ENCODE measurements at regions not wholly inside any gene's neighbourhood (a gene's known extent, or its start where the extent isn't known, plus 50 kb on each side); places are given as distances from the start of the nearest gene placed in this dataset.

DNA sequence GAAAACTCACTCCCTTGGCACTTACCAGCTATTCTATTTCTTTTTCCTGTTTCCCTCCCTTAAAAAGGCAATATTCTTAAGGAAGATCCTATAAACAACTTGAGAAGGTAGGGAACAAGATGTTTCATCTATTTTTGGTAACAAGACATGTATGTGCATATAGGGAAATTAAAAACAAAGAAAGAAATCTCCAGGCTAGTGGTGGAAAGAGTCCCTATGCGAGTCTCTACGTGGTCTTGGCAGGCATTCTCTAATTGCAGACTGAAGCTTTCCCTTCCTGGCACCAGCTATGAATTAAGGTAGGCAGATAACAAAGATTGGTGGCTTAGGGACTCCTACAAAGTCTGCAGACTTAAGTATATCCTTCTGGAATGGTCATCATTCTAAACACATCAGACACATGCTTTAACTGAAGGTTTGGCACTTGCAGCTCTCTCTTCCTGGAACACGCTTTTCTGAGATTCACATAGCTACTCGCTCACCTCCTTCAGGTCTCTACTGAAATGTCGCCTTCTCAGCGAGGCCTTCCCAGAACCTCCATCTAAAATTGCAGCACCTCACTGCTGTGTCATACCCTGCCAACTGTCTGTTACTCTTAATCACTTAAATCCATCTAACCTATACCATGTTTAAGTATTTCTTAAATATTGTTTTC lies 336.0 kb downstream of the VGLL3 start:
- Histone ChIP-seq H3K9me3 (ENCODE audit: control insufficient read depth, insufficient read depth, low read length) (no peaks in the 10 kb centered on the region), H3K27ac (ENCODE audit: low read length) (no peak overlapping the region), H3K4me1 (ENCODE audit: control insufficient read depth, insufficient read depth, low read length) (no peaks in the 10 kb centered on the region), H3K27me3 (ENCODE audit: control insufficient read depth, insufficient read depth, low read length) (no peaks in the 10 kb centered on the region), H3K4me3 (ENCODE audit: low read length) (no peak overlapping the region), H3K36me3 (ENCODE audit: control insufficient read depth, insufficient read depth, low read length) (no peaks in the 10 kb centered on the region)
- WGBS (ENCODE audit: insufficient coverage, insufficient read length), result no CpG with 5 or more reads among the region's 6 CpGs
- DNase-seq (ENCODE audit: low read depth, low spot score), result no peak

DNA sequence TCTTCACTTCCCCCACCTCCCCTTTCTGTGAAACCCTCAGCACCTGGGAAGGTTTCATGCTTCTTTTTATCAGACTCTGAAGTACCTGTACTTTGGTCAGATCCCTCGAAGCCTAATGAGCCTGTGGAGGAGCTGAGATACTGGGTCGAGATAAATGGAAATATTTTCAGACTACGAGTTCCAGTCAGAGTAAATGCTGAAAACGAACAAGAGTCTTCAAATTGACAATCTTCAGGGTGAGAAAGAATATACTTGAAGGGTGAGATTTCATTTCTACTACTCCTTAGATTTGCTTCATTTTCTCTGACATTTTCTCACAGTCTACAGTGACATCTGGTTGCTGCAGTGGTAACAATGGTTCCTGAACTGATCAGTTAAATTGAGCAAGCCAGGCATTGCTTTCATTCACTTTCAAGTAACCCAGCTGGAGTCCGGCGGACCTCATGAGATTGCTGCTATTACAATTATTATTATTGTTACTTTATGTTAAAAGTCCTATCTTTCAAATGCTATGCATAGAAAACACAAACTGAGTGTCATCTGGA lies 337.2 kb downstream of the VGLL3 start:
- H3K27me3 ChIP-seq (ENCODE audit: control insufficient read depth, insufficient read depth, low read length), result no peaks in the 10 kb centered on the region
- H3K4me3 ChIP-seq (ENCODE audit: low read length), result no peak overlapping the region
- H3K9me3 ChIP-seq (ENCODE audit: control insufficient read depth, insufficient read depth, low read length), result no peaks in the 10 kb centered on the region
- DNase-seq (ENCODE audit: low read depth, low spot score), result no peak
- no peaks in the 10 kb centered on the region for H3K4me1 ChIP-seq (ENCODE audit: control insufficient read depth, insufficient read depth, low read length)
- no peak overlapping the region for H3K27ac ChIP-seq (ENCODE audit: low read length)
- WGBS (ENCODE audit: insufficient coverage, insufficient read length), result no CpG with 5 or more reads among the region's 6 CpGs
- no peaks in the 10 kb centered on the region for H3K36me3 ChIP-seq (ENCODE audit: control insufficient read depth, insufficient read depth, low read length)

DNA sequence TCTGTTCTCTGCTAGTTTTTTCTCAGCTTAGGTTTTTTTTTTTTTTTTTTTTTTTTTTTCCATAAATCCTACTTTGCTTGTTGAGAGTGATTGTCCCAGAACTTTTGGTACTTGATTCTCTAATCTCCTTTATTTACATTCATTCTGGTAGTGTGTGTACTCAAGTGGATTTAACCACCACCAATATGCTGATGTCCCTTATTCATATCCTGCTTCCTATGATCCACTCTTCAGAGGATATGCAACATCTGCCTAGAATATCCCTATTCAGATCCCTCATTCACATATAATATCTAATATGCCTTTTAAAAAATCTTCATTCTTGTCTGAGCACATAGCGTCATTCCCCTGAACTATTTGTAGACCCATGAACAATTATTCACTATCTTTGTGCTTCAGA lies 342.9 kb downstream of the VGLL3 start:
- Histone ChIP-seq H3K27me3 (ENCODE audit: control insufficient read depth, insufficient read depth, low read length) (no peaks in the 10 kb centered on the region), H3K9me3 (ENCODE audit: control insufficient read depth, insufficient read depth, low read length) (no peaks in the 10 kb centered on the region), H3K27ac (ENCODE audit: low read length) (no peak overlapping the region), H3K36me3 (ENCODE audit: control insufficient read depth, insufficient read depth, low read length) (no peaks in the 10 kb centered on the region; the same call in 1 of the 2 replicates), H3K4me3 (ENCODE audit: low read length) (no peak overlapping the region), H3K4me1 (ENCODE audit: control insufficient read depth, insufficient read depth, low read length) (no peaks in the 10 kb centered on the region)
- no peak for DNase-seq (ENCODE audit: low read depth, low spot score)
- no CpG with 5 or more reads among the region's 1 CpG for WGBS (ENCODE audit: insufficient coverage, insufficient read length)

DNA sequence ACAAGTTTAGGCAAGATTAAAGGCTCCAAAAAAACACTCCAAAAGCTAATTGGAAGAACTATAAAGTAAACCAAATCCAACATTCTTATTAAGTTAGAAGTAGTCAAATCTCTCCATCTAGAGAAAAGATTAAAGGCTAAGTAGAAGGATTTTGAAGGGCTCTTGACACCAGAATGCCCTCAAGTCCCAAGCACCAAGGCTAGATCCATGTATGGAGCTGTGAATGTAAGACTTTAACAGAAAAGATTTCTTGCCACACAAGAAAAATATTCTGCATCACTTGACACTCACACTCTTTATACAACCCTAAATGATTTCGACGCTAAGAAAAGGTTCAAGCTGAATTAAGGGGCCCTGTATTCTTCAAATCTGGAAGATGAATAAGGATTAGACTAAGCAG lies 345.2 kb downstream of the VGLL3 start:
- Histone ChIP-seq H3K4me1 (ENCODE audit: control insufficient read depth, insufficient read depth, low read length) (no peaks in the 10 kb centered on the region), H3K27ac (ENCODE audit: low read length) (no peak overlapping the region)

DNA sequence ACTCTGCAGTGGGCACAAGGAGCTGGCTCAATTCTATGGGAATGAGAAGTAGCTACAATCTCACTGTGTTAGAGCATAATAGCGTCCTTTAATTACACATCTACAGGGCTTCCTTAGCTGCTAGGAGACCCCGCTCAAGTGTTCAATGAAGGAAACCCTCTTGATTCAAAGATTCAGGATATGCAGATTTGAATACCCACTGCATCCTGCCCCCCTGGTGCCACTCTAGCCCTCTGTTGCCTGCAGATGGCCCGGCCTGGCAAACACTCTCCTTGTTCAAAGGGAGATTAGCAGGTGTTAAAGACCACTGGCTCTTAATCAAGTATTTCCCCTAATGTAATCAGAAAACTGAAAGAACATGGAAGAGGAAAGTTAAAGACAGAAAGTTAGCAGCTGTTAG lies 356.6 kb downstream of the VGLL3 start:
- Histone ChIP-seq H3K9me3 (ENCODE audit: control insufficient read depth, insufficient read depth, low read length) (no peaks in the 10 kb centered on the region), H3K4me1 (ENCODE audit: control insufficient read depth, insufficient read depth, low read length) (no peaks in the 10 kb centered on the region), H3K4me3 (ENCODE audit: low read length) (no peak overlapping the region), H3K27me3 (ENCODE audit: control insufficient read depth, insufficient read depth, low read length) (no peaks in the 10 kb centered on the region), H3K27ac (ENCODE audit: low read length) (no peak overlapping the region), H3K36me3 (ENCODE audit: control insufficient read depth, insufficient read depth, low read length) (no peaks in the 10 kb centered on the region)
- WGBS (ENCODE audit: insufficient coverage, insufficient read length), result no CpG with 5 or more reads among the region's 3 CpGs
- no peak for DNase-seq (ENCODE audit: low read depth, low spot score)

More for the DNA sequence above, 345.2 kb downstream of the VGLL3 start:
- no peaks in the 10 kb centered on the region for H3K27me3 ChIP-seq (ENCODE audit: control insufficient read depth, insufficient read depth, low read length)
- no CpG with 5 or more reads among the region's 2 CpGs for WGBS (ENCODE audit: insufficient coverage, insufficient read length)
- no peak overlapping the region for H3K4me3 ChIP-seq (ENCODE audit: low read length)
- no peaks in the 10 kb centered on the region; the same call in 1 of the 2 replicates for H3K36me3 ChIP-seq (ENCODE audit: control insufficient read depth, insufficient read depth, low read length)
- no peaks in the 10 kb centered on the region for H3K9me3 ChIP-seq (ENCODE audit: control insufficient read depth, insufficient read depth, low read length)
- DNase-seq (ENCODE audit: low read depth, low spot score), result no peak

DNA sequence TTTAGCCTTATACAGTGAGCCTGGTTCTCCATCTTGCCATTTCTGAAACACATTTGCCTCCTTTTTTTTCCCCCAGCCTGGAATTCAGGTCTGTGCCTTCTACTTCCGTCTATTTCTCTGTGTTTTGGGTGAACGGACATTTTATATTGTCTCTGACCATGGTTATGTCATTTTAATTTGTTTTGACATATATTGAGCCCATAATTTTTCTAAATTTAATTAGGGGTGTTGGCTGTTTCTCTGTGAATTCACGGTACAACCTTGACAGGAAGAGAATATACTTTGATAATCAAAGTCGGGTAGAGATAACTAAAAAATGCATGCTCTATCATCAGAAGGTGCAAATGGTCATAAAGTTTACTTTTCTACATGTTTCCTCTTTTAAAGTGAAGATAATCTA lies 361.4 kb downstream of the VGLL3 start:
- H3K9me3 ChIP-seq (ENCODE audit: control insufficient read depth, insufficient read depth, low read length), result no peaks in the 10 kb centered on the region
- no peak for DNase-seq (ENCODE audit: low read depth, low spot score)
- no peak overlapping the region for H3K4me3 ChIP-seq (ENCODE audit: low read length)
- H3K4me1 ChIP-seq (ENCODE audit: control insufficient read depth, insufficient read depth, low read length), result no peaks in the 10 kb centered on the region
- H3K27ac ChIP-seq (ENCODE audit: low read length), result no peak overlapping the region
- H3K36me3 ChIP-seq (ENCODE audit: control insufficient read depth, insufficient read depth, low read length), result no peaks in the 10 kb centered on the region
- no peaks in the 10 kb centered on the region for H3K27me3 ChIP-seq (ENCODE audit: control insufficient read depth, insufficient read depth, low read length)
- no CpG with 5 or more reads among the region's 4 CpGs for WGBS (ENCODE audit: insufficient coverage, insufficient read length)

DNA sequence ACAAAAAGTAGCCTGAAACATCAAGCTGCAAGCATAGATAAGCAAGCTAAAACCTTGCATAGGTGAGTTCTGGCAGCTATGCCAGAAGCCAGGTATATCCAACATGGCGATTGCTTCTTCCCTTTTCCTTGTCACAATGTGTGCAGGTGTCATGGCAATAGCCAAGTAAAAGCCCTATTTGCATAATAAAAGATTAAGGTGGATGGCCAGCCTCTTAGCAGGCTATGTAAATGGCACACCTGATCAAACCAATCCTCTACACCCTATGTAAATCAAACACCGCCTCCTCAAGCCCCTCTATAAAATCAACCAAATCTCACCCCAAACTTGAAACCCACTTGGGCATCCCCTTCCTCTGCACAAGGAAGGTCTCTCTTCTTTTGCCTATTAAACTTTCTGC lies 366.8 kb downstream of the VGLL3 start:
- Histone ChIP-seq H3K4me3 (ENCODE audit: low read length) (no peak overlapping the region), H3K36me3 (ENCODE audit: control insufficient read depth, insufficient read depth, low read length) (no peaks in the 10 kb centered on the region), H3K27me3 (ENCODE audit: control insufficient read depth, insufficient read depth, low read length) (no peaks in the 10 kb centered on the region), H3K27ac (ENCODE audit: low read length) (no peak overlapping the region), H3K4me1 (ENCODE audit: control insufficient read depth, insufficient read depth, low read length) (no peaks in the 10 kb centered on the region), H3K9me3 (ENCODE audit: control insufficient read depth, insufficient read depth, low read length) (no peaks in the 10 kb centered on the region)
- no CpG with 5 or more reads among the region's 2 CpGs for WGBS (ENCODE audit: insufficient coverage, insufficient read length)
- no peak for DNase-seq (ENCODE audit: low read depth, low spot score)

DNA sequence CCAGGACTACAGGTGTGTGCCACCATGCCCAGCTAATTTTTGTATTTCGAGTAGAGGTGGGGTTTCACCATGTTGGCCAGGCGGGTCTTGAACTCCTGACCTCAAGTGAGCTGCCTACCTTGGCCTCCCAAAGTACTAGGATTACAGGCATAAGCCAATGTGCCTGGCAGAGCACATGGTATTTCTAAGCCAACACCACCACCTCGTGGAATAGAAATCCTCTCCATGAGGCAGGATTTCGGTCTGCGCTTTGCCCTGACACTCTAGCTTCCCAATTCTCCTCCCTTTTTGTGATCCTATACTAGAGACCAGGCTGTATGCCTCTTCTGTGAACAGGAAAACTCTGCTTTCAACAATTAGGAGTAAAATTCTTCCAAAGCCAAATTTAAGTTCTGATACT lies 372.2 kb downstream of the VGLL3 start:
- H3K27me3 ChIP-seq (ENCODE audit: control insufficient read depth, insufficient read depth, low read length), result no peaks in the 10 kb centered on the region
- H3K9me3 ChIP-seq (ENCODE audit: control insufficient read depth, insufficient read depth, low read length), result no peaks in the 10 kb centered on the region; the same call in 1 of the 2 replicates
- no peaks in the 10 kb centered on the region for H3K4me1 ChIP-seq (ENCODE audit: control insufficient read depth, insufficient read depth, low read length)
- no peak overlapping the region for H3K4me3 ChIP-seq (ENCODE audit: low read length)
- no peak overlapping the region for H3K27ac ChIP-seq (ENCODE audit: low read length)
- no CpG with 5 or more reads among the region's 5 CpGs for WGBS (ENCODE audit: insufficient coverage, insufficient read length)
- H3K36me3 ChIP-seq (ENCODE audit: control insufficient read depth, insufficient read depth, low read length), result no peaks in the 10 kb centered on the region
- no peak for DNase-seq (ENCODE audit: low read depth, low spot score)

DNA sequence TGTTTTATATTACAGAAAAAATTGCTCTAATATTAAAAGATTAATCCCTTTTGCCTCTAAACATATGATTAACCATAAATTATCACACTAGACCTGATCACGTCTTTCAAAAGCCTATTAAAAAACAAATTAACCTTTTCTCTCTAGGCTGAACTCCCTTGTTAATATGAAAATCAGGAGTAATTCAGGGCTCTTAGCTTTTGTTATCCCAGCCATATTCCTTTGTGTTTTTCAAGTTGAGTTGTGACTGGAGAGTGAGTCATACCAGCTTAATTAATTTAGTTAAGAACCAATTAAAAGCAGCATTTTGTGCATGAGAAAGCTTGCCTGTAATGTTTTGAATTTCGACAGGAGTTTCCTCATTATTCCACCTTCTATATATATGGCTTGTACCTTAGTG lies 385.8 kb downstream of the VGLL3 start:
- no peaks in the 10 kb centered on the region for H3K9me3 ChIP-seq (ENCODE audit: control insufficient read depth, insufficient read depth, low read length)
- no peak overlapping the region for H3K27ac ChIP-seq (ENCODE audit: low read length)
- H3K27me3 ChIP-seq (ENCODE audit: control insufficient read depth, insufficient read depth, low read length), result no peaks in the 10 kb centered on the region
- DNase-seq (ENCODE audit: low read depth, low spot score), result no peak
- WGBS (ENCODE audit: insufficient coverage, insufficient read length), result 100% methylated on average over 1 of the region's 2 CpGs
- H3K4me3 ChIP-seq (ENCODE audit: low read length), result no peak overlapping the region
- H3K36me3 ChIP-seq (ENCODE audit: control insufficient read depth, insufficient read depth, low read length), result no peaks in the 10 kb centered on the region
- H3K4me1 ChIP-seq (ENCODE audit: control insufficient read depth, insufficient read depth, low read length), result no peaks in the 10 kb centered on the region

DNA sequence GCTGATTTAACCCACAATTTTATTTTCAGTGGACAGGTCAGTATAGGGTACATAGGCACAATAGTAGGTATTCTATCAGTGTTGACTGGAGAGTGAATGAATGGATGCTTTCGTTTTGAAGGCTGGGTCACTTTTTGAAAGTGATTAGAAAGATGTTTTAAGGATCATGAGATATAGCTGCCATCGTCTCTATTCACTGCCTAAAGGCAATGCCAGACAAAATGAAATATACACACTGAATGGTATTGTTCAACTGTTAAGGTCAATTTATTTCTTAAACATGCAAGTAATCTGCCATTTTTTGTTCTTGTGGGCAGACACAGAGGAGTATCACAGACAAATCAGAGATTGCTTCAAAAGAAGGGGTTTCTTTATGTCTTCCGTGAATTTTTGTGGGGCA lies 395.3 kb downstream of the VGLL3 start:
- Histone ChIP-seq H3K9me3 (ENCODE audit: control insufficient read depth, insufficient read depth, low read length) (no peaks in the 10 kb centered on the region), H3K27me3 (ENCODE audit: control insufficient read depth, insufficient read depth, low read length) (no peaks in the 10 kb centered on the region), H3K4me1 (ENCODE audit: control insufficient read depth, insufficient read depth, low read length) (no peaks in the 10 kb centered on the region), H3K4me3 (ENCODE audit: low read length) (no peak overlapping the region), H3K27ac (ENCODE audit: low read length) (no peak overlapping the region), H3K36me3 (ENCODE audit: control insufficient read depth, insufficient read depth, low read length) (no peaks in the 10 kb centered on the region)
- DNase-seq (ENCODE audit: low read depth, low spot score), result no peak
- WGBS (ENCODE audit: insufficient coverage, insufficient read length), result no CpG with 5 or more reads among the region's 3 CpGs

DNA sequence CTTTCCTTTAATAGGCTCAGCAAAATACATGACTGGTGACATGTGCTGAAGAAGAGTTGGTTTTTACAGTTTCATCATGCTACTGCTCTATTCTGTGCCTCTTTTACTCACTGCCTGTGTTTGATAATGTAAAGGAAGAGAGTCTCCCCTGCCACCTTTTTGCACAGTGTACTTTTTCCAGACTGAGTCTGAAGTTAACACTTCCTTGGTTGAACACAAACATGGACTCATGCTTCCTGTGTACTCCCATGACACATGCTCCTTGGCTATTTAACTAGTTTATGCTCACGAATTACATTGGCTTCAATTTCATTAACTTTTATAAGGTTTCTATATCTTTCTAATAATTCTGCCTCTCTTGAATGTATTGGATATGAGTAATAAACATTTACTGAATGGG lies 396.1 kb downstream of the VGLL3 start:
- WGBS (ENCODE audit: insufficient coverage, insufficient read length), result no CpG with 5 or more reads among the region's 1 CpG
- no peaks in the 10 kb centered on the region for H3K4me1 ChIP-seq (ENCODE audit: control insufficient read depth, insufficient read depth, low read length)

More for the DNA sequence above, 396.1 kb downstream of the VGLL3 start:
- no peak overlapping the region for H3K27ac ChIP-seq (ENCODE audit: low read length)
- H3K9me3 ChIP-seq (ENCODE audit: control insufficient read depth, insufficient read depth, low read length), result no peaks in the 10 kb centered on the region
- no peaks in the 10 kb centered on the region for H3K27me3 ChIP-seq (ENCODE audit: control insufficient read depth, insufficient read depth, low read length)
- no peak for DNase-seq (ENCODE audit: low read depth, low spot score)
- H3K36me3 ChIP-seq (ENCODE audit: control insufficient read depth, insufficient read depth, low read length), result no peaks in the 10 kb centered on the region
- H3K4me3 ChIP-seq (ENCODE audit: low read length), result no peak overlapping the region
